ENCODE measurements at regions not wholly inside any gene's neighbourhood (a gene's known extent, or its start where the extent isn't known, plus 50 kb on each side); places are given as distances from the start of the nearest gene placed in this dataset.
A peak's percentile ranks its signal among the peaks of the same experiment; 100 is the strongest.
"Not testable (repeated sequence)": the region's sequence is repeated elsewhere in the genome, so short reads cannot be mapped to it uniquely, and the experiment has no call there.

GRCh38 chr6:105522626-105523322 is 119.9 kb upstream of the PREP start:
- no peak for DNase-seq

- no peak for DNase-seq
These were observed 117.1 kb upstream of the PREP start for GRCh38 chr6:105519954-105520353.

GRCh38 chr6:105518993-105519392 is 116.1 kb upstream of the PREP start:
- DNase-seq: not testable (repeated sequence)

GRCh38 chr6:105515054-105515453 is 112.2 kb upstream of the PREP start:
- DNase-seq: no peak

- no peak for DNase-seq
These were observed 111.4 kb upstream of the PREP start for GRCh38 chr6:105514306-105514705.

- DNase-seq: no peak
These were observed 108.8 kb upstream of the PREP start for GRCh38 chr6:105511639-105512038.

- no peak for DNase-seq
These were observed 107.9 kb upstream of the PREP start for GRCh38 chr6:105510746-105511145.

- no peak for DNase-seq
These were observed 106.8 kb upstream of the PREP start for GRCh38 chr6:105509506-105510331.

GRCh38 chr6:105507811-105508210 is 104.9 kb upstream of the PREP start:
- DNase-seq: no peak

GRCh38 chr6:105504706-105505105 is 101.8 kb upstream of the PREP start:
- DNase-seq: peak; percentile 18

GRCh38 chr6:105503641-105504040 is 100.8 kb upstream of the PREP start:
- no peak for DNase-seq

GRCh38 chr6:105501826-105502344 is 99.0 kb upstream of the PREP start:
- no peak for DNase-seq

- peak; percentile 40 for DNase-seq
These were observed 98.4 kb upstream of the PREP start for GRCh38 chr6:105501246-105501645.

GRCh38 chr6:105500693-105501092 is 97.8 kb upstream of the PREP start:
- peak; percentile 12 for DNase-seq

- DNase-seq: no peak
These were observed 97.0 kb upstream of the PREP start for GRCh38 chr6:105499931-105500330.

- no peak for DNase-seq
These were observed 96.4 kb upstream of the PREP start for GRCh38 chr6:105499136-105499870.

GRCh38 chr6:105497549-105497948 is 94.7 kb upstream of the PREP start:
- DNase-seq: no peak

- no peak for DNase-seq
These were observed 92.6 kb upstream of the PREP start for GRCh38 chr6:105495515-105495914.

- DNase-seq: no peak
These were observed 91.8 kb upstream of the PREP start for GRCh38 chr6:105494688-105495087.

GRCh38 chr6:105493736-105494135 is 90.9 kb upstream of the PREP start:
- DNase-seq: no peak

GRCh38 chr6:105492706-105493673 is 90.1 kb upstream of the PREP start:
- DNase-seq: no peak

GRCh38 chr6:105489216-105489530 is 86.3 kb upstream of the PREP start:
- DNase-seq: peak; percentile 31

Measured in tongue (tissue), 1 donor.